Left renal cortex interstitium (tissue), 4 donors: ENCODE measurements at regions not wholly inside any gene's neighbourhood (a gene's known extent, or its start where the extent isn't known, plus 50 kb on each side); places are given as distances from the start of the nearest gene placed in this dataset.
"Not testable (repeated sequence)": the region's sequence is repeated elsewhere in the genome, so short reads cannot be mapped to it uniquely, and the experiment has no call there.

Experiments
- DNase-seq, 4 donors: peaks; one replicate each; pipeline ENCODE4 v3.0.0-alpha.2; 2013; ENCODE audit warnings: low read depth in 4 of 4, low spot score in 2 of 4, missing footprints in 1 of 4

DNA sequence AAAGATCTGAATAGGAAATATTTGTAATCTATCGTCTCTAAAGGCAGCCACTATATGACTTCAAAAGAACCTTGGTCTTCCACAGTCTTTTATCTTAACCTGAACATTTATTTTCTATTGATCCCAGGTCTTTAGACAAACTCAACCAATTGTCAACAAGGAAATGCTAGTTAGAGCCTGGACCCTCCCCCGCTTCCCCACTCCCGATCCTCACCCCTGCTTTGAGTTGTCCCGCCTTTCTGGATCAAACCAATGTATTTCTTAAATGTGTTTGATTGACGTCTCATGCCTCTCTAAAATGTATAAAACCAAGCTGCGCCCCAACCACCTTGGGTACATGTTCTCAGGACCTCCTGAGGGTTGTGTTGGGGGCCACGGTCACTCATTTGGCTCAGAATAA lies 506.6 kb downstream of the RPIA start:
- DNase-seq: not testable (repeated sequence)

DNA sequence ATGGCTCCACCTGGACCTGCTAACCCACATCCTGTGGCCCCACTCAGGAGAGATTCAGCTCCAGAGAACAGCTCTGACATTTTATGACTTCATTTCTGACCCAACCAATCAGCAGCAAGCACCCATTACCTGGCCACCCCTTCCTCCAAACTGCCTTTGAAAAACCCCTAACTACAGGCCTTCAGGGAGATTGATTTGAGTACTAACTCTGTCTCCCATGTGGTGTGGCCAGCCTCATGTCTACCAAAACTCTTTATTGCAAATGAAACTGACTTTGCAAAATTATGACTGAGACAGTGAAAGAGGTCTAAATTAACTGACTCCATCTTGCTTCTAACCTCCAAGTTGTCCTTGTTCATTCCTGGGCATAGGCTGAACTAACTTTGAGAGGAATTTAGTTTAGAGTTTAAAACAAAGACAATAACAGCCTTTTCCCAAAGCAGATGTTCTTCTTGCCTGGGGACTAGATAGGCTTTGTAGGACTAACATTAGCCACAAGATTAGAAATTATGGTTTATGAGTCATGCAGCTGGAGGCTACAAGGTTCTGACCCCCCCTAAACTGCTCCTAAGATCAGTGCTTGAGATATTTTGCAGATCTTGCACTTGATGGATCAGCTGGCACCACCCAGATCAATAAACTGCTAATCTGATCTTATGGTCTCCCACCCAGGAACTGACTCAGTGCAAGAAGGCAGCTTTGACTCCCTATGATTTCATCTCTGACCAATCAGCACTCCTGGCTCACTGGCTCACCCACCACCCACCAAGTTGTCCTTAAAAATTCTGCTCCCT lies 508.2 kb downstream of the RPIA start:
- not testable (repeated sequence) for DNase-seq

DNA sequence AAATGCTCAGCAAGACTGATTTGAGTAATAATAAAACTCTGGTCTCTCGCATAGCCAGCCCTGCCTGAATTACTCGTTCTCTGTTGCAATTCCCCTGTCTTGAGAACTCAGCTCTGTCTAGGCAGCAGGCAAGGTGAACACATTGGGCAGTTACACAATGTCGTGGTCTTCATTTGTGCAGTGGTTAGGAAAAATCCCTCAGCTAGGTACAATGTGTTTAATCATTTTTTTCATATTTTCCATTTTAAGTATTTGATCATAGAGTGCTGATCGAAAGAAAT lies 508.7 kb downstream of the RPIA start:
- DNase-seq: not testable (repeated sequence)

DNA sequence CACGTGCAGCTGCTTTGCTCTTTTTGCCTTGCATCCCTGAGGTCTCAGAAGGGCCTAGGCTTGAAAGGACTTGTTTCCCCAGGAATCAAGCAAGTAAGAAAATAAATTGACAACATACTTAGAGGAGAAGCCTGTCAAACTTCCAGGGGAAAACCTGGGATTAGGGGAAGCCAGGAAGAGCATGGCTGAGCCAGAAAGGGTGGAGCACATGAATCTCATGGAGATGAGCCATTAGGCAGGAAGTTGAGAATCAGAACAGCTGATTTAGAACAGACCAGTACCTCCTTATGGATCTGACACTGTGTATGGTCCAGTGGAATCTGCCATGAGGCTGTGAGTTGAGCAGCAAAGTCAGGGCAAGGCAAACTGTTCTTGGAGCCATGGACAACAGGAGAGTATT lies 511.0 kb downstream of the RPIA start:
- not testable (repeated sequence) for DNase-seq

DNA sequence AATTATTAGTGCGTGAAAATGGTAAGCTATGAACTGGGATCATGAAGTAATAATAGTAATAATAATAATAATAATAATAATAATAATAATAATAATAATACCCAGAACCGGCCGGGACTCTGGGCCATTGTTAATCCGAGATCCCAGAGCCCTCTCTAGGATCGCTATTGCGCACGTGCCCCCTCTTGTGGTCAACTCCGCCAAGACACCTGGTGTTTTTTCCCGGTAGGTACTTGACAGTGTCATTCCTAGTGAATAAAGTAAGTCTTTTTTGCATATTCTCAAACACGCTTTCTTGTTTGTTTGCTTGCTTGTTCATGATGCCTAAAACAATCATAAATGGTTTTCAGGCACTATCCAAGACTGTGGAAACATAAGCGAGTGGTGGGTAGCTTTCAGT lies 513.7 kb downstream of the RPIA start:
- peak in 1 of 4 donors; percentile 8 for DNase-seq

DNA sequence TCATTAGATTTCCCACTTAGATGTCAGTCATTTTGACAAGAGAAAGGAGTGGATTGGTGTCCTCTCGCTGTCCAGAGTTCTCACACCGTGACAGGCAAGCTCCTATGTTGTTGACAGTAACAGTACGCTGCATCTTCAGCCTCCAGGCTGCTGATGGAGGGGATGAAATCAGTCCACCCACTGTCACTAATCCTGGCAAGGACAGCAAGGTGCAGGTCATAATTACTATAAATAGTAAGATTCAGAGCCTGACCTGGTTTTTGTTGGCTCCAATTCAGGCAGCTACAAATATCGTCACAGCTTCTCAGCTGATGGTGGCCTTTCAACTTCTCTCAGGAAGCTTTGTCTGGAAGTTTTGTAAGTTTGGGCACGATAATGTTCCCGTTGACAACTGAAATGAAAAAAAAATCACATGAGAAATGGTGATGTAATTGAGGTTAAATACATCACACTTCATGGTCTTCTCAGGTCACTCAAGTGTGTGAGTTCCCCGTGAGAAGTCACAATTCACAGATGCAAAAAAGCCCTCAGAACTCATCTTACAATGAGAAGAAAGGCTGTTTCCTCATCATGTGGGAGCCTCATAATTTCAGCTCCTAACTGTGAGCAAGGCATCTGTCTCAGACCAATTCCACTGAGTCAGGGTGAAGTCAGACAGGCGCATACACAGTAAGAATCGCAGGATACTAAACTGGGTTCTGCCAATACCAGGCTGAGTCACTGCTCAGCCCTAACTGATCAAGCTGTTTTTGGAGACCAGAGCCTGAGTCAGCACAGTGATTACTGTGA lies 516.9 kb downstream of the RPIA start:
- not testable (repeated sequence) for DNase-seq

DNA sequence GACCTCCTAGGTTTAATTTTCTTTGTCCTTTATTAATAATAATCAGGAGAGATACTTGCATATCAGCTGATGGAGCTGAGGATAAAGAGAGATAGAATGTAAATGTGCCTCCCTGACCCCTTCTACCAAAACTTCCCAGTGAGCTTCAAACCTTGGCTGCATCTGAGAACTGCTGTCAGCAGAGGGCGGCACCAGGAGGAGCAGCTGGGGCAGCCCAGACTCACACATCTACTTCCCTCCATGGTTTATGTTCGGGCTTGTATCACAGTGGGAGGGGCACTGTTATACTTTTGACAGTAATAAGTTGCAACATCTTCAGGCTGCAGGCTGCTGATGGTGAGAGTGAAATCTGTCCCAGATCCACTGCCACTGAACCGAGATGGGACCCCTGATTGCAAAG lies 521.7 kb downstream of the RPIA start:
- not testable (repeated sequence) for DNase-seq

DNA sequence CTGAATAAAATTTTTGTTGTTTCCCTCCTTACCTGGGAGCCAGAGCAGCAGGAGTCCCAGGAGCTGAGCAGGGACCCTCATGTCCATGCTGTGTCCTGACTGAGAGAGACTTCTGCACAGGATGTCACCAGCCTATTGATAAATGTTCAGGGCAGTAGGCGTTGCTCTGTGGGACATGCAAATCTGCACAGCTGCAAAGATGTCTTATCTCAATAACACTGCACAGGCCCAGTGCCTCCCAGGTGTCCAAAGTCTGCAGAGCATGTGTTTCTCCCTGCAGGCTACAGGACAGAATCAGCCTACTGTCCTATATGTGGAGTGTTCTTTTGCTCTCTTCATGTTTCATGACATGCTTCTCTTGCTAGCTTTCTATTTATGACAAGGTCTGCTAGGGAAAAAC lies 522.3 kb downstream of the RPIA start:
- DNase-seq: not testable (repeated sequence)

DNA sequence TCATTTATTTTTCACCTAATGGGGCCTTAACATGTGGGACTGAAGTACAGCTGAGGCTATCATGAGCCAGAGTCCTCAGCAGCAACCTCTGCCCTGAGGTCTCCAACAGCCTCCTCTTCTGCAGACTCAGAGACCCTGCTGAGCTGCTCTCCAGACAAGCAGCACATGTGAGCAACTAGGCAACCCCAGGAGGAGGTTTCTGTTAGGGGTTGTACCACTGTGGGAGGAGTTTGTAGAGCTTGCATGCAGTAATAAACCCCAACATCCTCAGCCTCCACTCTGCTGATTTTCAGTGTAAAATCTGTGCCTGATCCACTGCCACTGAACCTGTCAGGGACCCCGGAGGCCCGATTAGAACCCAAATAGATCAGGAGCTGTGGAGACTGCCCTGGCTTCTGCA lies 530.0 kb downstream of the RPIA start:
- DNase-seq: not testable (repeated sequence)

DNA sequence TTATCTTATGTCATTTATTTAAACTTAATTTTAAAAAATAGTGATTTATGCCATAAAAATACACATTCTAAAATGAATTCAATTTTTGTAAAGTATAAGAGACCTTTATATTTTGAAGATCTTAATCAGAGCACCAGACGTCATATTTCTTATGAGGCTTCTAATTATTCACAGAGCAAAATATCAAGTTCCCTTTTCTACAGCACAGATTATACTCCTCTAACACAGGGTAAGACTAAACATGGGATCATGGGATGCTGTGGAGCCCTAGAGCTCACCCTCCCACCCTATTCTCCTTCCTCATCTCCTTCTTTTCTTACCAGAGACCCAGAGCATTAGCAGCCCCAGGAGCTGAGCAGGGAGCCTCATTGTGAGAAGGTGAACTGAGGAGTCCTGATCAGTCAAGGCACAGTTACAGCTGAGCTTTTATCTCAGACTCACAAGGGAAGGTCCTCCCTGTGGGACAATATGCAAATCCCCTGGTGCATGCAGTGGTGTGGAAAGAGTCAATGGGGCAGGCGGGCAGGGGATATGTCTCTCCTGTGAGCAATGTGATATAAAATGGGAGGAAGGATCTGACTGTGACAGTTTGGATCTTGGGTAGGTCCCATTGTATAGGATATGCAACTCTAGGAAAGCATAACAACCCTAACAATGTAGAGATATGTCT lies 530.7 kb downstream of the RPIA start:
- not testable (repeated sequence) for DNase-seq

DNA sequence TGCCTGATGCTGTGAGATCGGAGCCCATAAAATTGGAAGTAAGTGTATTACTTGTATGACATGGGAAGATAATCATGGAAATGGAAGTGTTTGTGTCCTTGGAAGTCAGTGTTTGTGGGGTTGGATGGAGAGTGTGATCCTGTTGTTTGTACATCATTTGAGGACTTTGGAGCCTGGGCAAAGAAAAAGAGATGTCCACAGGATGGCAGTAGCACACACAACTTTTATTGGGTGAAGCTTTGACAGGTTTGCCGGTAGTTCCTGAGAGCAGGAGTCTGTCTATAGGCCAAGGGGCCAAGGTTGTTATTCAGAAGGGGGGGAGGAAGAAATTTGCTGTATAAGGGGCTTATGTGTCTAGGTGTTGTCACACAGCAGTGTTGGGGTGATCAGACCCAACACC lies 533.3 kb downstream of the RPIA start:
- not testable (repeated sequence) for DNase-seq

DNA sequence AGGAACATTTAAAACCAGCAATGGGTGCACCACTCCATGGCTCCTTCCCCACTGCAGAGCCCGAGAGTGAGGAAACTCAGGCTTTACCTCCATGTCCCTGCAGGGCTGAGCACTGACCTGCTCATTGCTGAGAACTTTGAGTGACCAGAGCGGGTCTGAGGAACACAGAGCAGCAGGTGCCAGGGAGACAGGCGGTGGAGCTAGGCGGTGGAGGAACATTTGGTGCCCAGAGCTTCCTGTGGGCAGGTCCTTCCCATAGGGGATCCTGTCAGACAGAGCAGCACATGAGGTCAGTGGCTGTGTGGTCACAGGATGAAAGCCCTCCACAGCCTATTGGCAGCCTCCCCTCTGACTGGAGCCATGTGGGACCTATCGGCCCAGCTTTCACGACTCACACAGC lies 538.5 kb downstream of the RPIA start:
- DNase-seq: not testable (repeated sequence)

DNA sequence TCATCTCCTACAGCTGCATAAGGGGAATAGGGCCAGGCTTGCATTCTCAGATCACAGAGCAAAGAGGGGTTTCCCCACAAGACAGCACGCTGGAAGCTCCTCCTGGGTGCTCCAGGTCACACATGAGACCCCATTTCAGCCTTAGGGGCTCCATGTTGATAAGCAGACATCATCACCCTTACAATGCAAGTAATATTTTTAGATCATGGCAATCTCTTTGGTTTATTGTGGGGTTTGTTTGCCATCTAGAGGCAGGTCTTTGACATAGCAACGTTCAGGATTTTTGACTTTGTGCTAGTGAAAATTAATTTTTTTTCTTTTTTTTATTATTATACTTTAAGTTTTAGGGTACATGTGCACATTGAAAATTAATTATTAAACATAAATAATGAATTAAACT lies 539.8 kb downstream of the RPIA start:
- DNase-seq: not testable (repeated sequence)

DNA sequence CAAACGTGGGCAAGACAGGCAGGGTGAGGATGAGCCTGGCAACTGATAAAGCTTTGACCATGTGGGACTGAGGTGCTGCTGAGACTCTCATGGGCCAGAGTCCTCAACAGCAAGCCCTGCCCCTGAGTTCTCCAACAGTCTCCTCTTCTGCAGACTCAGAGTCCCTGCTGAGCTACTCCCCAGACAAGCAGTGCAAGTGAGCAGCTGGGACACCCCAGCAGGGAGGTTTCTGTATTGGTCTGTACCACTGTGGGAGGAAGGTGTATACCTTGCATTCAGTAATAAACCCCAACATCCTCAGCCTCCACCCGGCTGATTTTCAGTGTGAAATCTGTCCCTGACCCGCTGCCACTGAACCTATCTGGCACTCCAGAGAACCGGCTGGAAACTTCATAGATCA lies 542.5 kb downstream of the RPIA start:
- not testable (repeated sequence) for DNase-seq

DNA sequence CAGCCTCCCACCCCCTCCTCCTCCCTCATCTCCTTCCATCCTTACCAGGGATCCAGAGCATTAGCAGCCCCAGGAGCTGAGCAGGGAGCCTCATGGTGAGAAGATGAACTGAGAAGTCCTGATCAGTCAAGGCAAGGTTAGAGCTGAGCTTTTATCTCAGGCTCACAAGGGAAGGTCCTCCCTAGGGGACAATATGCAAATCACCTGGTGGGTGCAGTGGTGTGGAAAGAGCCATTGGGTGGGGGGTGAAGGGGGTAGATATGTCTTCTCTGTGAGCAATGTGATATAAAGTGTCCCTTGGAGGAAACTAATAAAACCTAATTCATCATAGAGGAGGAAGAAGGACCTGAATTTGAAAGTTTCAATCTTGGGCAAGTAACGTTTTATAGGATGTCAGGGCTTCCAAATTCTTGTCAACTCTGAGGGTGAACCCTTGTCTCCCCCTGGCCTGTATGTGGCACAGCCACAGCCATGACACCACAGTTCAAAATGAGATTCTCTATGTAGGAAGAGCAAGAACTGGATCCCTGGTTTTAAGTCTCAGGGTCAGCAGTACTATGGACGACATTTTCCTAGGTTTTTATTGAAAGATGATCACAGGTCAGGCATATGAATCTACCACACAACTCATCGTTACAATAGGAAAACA lies 543.5 kb downstream of the RPIA start:
- not testable (repeated sequence) for DNase-seq

DNA sequence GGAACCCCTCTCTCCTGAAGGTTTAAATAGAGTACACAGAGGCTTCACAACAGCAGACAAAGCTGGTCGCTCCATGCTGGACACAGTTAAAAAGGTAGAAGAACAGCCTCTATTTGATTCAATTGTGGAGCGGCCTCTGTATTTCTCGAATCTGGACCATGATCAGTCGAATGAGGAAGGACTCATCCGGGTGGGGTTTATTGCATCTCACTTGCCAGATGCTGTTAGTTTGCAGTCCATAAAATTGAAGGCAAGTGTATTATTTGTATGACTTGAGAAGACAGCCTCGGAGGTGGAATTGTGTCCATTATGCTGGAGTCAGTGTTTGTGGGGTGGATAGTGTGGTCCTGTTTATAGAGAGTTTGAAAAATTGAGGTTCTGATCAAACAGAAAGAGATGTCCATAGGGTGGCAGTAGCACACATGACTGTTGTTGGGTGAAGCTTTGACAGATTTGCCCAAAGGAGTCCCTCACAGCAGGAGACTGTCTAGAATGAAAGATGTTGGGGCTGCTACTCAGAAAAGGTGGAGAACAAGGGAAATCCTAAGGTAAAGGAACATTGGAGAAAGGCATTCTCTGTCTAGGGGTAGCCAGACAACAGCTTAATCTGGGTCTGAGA lies 545.5 kb downstream of the RPIA start:
- not testable (repeated sequence) for DNase-seq

DNA sequence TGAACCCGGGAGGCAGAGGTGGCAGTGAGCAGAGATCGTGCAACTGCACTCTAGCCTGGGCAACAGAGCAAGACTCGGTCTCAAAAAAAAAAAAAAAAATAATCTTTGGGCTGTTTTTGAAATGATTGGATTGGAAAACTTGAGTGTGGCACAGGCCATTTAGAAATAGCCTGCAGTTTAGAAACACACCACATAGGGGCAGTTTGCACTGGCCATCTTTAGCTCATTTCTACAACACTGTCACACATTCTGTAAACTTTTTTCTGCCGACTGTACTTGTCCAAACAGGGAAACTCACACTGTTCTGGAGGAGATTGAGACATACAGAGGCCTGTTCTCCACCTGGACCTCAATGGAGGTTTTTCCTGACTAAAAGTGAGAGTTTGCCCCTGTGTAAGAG lies 546.3 kb downstream of the RPIA start:
- DNase-seq: not testable (repeated sequence)

DNA sequence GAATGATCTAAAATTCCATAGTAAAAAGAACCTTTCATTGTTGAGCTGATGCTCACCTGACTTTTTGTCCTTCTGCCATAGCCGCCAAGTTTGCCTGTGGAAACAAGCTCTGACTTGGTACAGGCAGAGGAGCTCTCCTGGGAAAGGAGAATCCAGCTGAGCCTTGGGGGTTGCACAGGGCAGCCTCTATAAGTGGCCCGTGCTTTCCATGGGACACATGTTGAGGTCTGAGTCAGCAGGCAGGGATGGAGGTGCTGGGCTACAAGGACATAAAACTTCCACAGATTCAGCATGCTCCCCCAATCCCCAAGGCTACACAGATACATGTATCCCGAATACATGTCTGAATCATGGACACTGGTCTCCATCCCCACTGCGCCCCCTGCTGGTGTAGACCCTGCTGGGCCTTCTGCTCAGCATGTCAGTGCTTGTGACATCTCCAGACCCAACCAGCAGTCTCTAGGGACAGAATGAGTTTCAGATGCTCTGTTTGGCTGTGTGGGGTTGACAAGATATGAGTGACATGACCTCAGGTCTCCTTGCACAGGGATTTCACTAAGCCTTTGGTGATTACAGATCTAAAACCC lies 551.7 kb downstream of the RPIA start:
- not testable (repeated sequence) for DNase-seq

DNA sequence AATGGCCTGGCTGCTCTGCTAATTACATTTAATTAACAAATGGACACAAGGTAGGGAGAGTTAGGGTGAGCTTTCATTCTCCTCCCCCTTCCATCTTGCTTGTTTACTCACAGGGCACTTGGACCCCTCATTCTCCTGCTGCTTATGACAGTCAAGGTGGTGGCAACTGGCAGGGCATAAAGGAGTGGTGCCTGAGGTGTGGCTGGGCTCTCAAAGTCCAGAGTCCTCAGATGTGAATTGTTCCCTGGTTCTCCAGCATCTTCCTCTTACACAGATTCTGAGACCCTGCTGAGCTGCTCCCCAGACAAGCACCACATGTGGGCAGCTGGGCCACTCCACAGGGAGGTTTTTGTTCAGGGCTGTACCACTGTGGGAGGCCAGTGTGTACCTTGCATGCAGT lies 552.9 kb downstream of the RPIA start:
- not testable (repeated sequence) for DNase-seq

DNA sequence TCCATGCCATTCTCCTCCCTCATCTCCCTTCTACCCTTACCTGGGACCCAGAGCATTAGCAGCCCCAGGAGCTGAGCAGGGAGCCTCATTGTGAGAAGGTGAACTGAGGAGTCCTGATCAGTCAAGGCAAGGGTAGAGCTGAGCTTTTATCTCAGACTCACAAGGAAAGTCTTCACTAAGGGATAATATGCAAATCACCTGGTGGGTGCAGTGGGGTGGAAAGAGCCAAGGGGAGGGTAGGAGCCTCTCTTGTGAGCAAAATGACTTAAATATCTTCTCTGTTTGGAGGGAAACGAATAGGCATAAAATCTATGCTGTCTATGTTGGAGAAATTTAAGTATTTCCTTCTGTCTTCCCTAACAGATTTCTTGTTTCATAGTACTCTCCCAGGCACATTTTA lies 554.0 kb downstream of the RPIA start:
- DNase-seq: not testable (repeated sequence)
